ENCODE measurements at regions not wholly inside any gene's neighbourhood (a gene's known extent, or its start where the extent isn't known, plus 50 kb on each side); places are given as distances from the start of the nearest gene placed in this dataset.

DNA sequence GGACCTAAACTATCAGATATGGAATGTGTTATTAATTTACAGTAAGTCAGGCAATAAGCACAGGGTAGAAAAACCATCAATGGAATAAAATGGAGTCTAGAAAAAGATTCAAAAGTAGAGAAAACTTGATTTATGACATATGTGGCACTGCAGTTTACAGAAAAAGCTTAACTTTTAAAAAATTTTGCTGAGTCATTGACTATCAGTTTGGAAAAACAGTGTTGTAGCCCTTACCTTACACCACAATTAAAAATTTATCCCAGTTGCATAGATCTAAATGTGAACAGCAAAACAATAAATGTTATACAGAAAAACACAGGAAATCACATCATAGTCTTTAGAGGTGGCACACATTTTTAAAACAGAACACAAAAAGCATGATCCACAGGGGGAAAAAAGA, 108.5 kb downstream of the USP22 start (continued):
- no peak for TF ChIP-seq TAF1 (IDR thresholded peaks at IDR 0.05; ENCODE audit: borderline replicate concordance, low read depth, low read length)
- no peak for TF ChIP-seq HCFC1 (IDR thresholded peaks at IDR 0.05; ENCODE audit: low read length)
- TF ChIP-seq NBN (IDR thresholded peaks at IDR 0.05), result no peak
- TF ChIP-seq EGR1 (IDR thresholded peaks at IDR 0.05; ENCODE audit: borderline replicate concordance in 1 of 2, low read depth in 2 of 2, low read length in 2 of 2), result no peak
- no peak for TF ChIP-seq FOXM1 (IDR thresholded peaks at IDR 0.05; ENCODE audit: low read depth, low read length)
- no peak for TF ChIP-seq WRNIP1 (IDR thresholded peaks at IDR 0.05; ENCODE audit: borderline replicate concordance, low read depth, low read length)
- no peak for TF ChIP-seq SUZ12 (IDR thresholded peaks at IDR 0.05; ENCODE audit: unreplicated experiment)
- TF ChIP-seq, protein P1, sequence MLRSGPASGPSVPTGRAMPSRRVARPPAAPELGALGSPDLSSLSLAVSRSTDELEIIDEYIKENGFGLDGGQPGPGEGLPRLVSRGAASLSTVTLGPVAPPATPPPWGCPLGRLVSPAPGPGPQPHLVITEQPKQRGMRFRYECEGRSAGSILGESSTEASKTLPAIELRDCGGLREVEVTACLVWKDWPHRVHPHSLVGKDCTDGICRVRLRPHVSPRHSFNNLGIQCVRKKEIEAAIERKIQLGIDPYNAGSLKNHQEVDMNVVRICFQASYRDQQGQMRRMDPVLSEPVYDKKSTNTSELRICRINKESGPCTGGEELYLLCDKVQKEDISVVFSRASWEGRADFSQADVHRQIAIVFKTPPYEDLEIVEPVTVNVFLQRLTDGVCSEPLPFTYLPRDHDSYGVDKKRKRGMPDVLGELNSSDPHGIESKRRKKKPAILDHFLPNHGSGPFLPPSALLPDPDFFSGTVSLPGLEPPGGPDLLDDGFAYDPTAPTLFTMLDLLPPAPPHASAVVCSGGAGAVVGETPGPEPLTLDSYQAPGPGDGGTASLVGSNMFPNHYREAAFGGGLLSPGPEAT (IDR thresholded peaks at IDR 0.05; ENCODE audit: low read depth), result no peak
- no peak for TF ChIP-seq FOS (IDR thresholded peaks at IDR 0.05; ENCODE audit: borderline replicate concordance, extremely low read depth, insufficient read length)
- TF ChIP-seq, protein P2, sequence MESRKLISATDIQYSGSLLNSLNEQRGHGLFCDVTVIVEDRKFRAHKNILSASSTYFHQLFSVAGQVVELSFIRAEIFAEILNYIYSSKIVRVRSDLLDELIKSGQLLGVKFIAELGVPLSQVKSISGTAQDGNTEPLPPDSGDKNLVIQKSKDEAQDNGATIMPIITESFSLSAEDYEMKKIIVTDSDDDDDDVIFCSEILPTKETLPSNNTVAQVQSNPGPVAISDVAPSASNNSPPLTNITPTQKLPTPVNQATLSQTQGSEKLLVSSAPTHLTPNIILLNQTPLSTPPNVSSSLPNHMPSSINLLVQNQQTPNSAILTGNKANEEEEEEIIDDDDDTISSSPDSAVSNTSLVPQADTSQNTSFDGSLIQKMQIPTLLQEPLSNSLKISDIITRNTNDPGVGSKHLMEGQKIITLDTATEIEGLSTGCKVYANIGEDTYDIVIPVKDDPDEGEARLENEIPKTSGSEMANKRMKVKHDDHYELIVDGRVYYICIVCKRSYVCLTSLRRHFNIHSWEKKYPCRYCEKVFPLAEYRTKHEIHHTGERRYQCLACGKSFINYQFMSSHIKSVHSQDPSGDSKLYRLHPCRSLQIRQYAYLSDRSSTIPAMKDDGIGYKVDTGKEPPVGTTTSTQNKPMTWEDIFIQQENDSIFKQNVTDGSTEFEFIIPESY (IDR thresholded peaks at IDR 0.05), result no peak

DNA sequence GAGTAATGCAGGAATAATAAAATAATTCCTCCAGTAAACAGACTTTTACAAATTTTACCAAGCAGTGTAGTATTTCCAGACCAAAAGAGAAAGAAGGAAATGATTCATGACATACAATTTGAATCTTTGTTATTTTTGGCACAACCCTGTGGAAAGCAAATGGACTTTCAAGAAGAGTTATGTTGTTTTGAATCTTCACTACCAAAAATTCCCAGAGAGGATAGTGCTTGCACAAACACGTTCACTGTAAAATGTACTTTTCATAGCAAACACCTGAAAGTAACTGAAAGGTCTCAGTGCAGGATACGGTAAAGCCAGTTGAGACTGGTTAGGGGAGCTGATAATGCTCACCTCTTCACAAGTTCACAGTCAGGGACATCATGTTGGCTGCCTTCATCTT, 107.1 kb downstream of the USP22 start:
- ATAC-seq (no peak), FAIRE-seq (no peak), DNase-seq (ENCODE audit: low read depth, low spot score) (no peak)
- in situ Hi-C loops (cut with MboI) (no loop called here), intact Hi-C loops (cut with micrococcal nuclease; ENCODE audit: unreplicated experiment) (no loop called here)
- H3K36me3 ChIP-seq (ENCODE audit: control insufficient read depth in 2 of 2, insufficient read depth in 2 of 2, low read length in 1 of 2), result no peaks in the 10 kb centered on the region
- no peak overlapping the region for H3K9ac ChIP-seq (ENCODE audit: control insufficient read depth, insufficient read depth, low read length)
- ChIA-PET RAD21 (ENCODE audit: unreplicated experiment) (no interaction called here), POLR2A (no interaction called here), CTCF (interaction anchor here (1.0 to 1.1 kb wide), 2 partner anchors 9 to 57 kb away, joined by 3 to 4 read pairs; no protein-coding TSS in a partner anchor), SMC1A (ENCODE audit: uncharacterized antibody, unreplicated experiment) (no interaction called here)
- no peaks in the 10 kb centered on the region for H3K79me2 ChIP-seq (ENCODE audit: control insufficient read depth, insufficient read depth, low read length)
- H3K9me3 ChIP-seq (replicated peaks; ENCODE audit: control insufficient read depth, insufficient read depth, low read length), result no peaks in the 10 kb centered on the region
- no peaks in the 10 kb centered on the region for H4K20me1 ChIP-seq (ENCODE audit: control insufficient read depth, insufficient read depth)
- no peak overlapping the region for H3K4me3 ChIP-seq
- no peak overlapping the region for H3K27ac ChIP-seq (ENCODE audit: control insufficient read depth, insufficient read depth)
- H3K27me3 ChIP-seq (replicated peaks in 1 of 2; ENCODE audit: control insufficient read depth in 2 of 2, insufficient read depth in 2 of 2, low read length in 1 of 2), result peaks cover 0 to 4% of the 10 kb centered on the region in 2 experiments; a peak in 3 of 4 replicates
- H2AFZ ChIP-seq (ENCODE audit: control insufficient read depth, low read depth, low read length), result no peak overlapping the region
- WGBS (ENCODE audit: insufficient coverage, insufficient replicate concordance, low lambda C conversion rate, missing lambda C conversion rate), result 21% methylated on average over 2 of the region's 2 CpGs
- no peak overlapping the region for H3K4me2 ChIP-seq (ENCODE audit: control insufficient read depth, insufficient read depth)
- no peaks in the 10 kb centered on the region for H3K4me1 ChIP-seq (ENCODE audit: control insufficient read depth, insufficient read depth, low read length)
- no TSS peak for BruUV-seq (replicated peaks)
- TF ChIP-seq POLR2A (IDR thresholded peaks at IDR 0.05; ENCODE audit: low read depth, low read length) (no peak), ZNF24 (IDR thresholded peaks at IDR 0.05) (no peak), SPI1 (IDR thresholded peaks at IDR 0.05; ENCODE audit: borderline replicate concordance, insufficient read depth, low read depth, low read length) (no peak), TBL1XR1 (IDR thresholded peaks at IDR 0.05; ENCODE audit: low read depth, low read length) (no peak)
- TF ChIP-seq, protein P3, sequence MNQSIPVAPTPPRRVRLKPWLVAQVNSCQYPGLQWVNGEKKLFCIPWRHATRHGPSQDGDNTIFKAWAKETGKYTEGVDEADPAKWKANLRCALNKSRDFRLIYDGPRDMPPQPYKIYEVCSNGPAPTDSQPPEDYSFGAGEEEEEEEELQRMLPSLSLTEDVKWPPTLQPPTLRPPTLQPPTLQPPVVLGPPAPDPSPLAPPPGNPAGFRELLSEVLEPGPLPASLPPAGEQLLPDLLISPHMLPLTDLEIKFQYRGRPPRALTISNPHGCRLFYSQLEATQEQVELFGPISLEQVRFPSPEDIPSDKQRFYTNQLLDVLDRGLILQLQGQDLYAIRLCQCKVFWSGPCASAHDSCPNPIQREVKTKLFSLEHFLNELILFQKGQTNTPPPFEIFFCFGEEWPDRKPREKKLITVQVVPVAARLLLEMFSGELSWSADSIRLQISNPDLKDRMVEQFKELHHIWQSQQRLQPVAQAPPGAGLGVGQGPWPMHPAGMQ (IDR thresholded peaks at IDR 0.05; ENCODE audit: borderline replicate concordance), result no peak
- TF ChIP-seq, protein P4, sequence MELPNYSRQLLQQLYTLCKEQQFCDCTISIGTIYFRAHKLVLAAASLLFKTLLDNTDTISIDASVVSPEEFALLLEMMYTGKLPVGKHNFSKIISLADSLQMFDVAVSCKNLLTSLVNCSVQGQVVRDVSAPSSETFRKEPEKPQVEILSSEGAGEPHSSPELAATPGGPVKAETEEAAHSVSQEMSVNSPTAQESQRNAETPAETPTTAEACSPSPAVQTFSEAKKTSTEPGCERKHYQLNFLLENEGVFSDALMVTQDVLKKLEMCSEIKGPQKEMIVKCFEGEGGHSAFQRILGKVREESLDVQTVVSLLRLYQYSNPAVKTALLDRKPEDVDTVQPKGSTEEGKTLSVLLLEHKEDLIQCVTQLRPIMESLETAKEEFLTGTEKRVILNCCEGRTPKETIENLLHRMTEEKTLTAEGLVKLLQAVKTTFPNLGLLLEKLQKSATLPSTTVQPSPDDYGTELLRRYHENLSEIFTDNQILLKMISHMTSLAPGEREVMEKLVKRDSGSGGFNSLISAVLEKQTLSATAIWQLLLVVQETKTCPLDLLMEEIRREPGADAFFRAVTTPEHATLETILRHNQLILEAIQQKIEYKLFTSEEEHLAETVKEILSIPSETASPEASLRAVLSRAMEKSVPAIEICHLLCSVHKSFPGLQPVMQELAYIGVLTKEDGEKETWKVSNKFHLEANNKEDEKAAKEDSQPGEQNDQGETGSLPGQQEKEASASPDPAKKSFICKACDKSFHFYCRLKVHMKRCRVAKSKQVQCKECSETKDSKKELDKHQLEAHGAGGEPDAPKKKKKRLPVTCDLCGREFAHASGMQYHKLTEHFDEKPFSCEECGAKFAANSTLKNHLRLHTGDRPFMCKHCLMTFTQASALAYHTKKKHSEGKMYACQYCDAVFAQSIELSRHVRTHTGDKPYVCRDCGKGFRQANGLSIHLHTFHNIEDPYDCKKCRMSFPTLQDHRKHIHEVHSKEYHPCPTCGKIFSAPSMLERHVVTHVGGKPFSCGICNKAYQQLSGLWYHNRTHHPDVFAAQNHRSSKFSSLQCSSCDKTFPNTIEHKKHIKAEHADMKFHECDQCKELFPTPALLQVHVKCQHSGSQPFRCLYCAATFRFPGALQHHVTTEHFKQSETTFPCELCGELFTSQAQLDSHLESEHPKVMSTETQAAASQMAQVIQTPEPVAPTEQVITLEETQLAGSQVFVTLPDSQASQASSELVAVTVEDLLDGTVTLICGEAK (IDR thresholded peaks at IDR 0.05; ENCODE audit: borderline replicate concordance), result no peak

Measured in GM12878 (cell line).